ENCODE measurements at regions not wholly inside any gene's neighbourhood (a gene's known extent, or its start where the extent isn't known, plus 50 kb on each side); places are given as distances from the start of the nearest gene placed in this dataset.

GRCh38 chrX:42686296-42686695, 91.7 kb downstream of the PPP1R2C start:
- no peaks in the 10 kb centered on the region for H3K27me3 Mint-ChIP-seq
- H3K9me3 Mint-ChIP-seq: peaks cover 0 to 1% (median 0%) of the 10 kb centered on the region in 7 donors
- no peaks in the 10 kb centered on the region for H3K36me3 Mint-ChIP-seq

GRCh38 chrX:42684065-42684464, 93.9 kb downstream of the PPP1R2C start:
- H3K27me3 Mint-ChIP-seq: no peaks in the 10 kb centered on the region

More at GRCh38 chrX:42686296-42686695, 91.7 kb downstream of the PPP1R2C start:
- Histone ChIP-seq H3K9me3 (ENCODE audit: control insufficient read depth in 2 of 2, low read length in 2 of 2) (no peaks in the 10 kb centered on the region), H3K36me3 (ENCODE audit: control insufficient read depth, insufficient read depth, low read length) (no peaks in the 10 kb centered on the region), H3K27me3 (ENCODE audit: control insufficient read depth, insufficient read depth, low read length) (no peaks in the 10 kb centered on the region), H3K4me3 (ENCODE audit: low read depth, low read length) (no peak overlapping the region), H3K4me1 (ENCODE audit: control insufficient read depth, insufficient read depth, low read length, poor library complexity, severe bottlenecking) (no peaks in the 10 kb centered on the region), H3K27ac (ENCODE audit: insufficient read depth, low read length, poor library complexity, severe bottlenecking) (no peak overlapping the region)
- ATAC-seq (ENCODE audit: low read depth in 2 of 2): no peak
- DNase-seq: no peak
- Mint-ChIP-seq H3K27ac (no peak overlapping the region), H3K4me1 (peaks cover 0 to 8% (median 4%) of the 10 kb centered on the region in 4 donors), H3K4me3 (no peak overlapping the region)

GRCh38 chrX:42680666-42681065, 97.3 kb downstream of the PPP1R2C start:
- Histone ChIP-seq H3K27me3 (ENCODE audit: control insufficient read depth, insufficient read depth, low read length) (no peaks in the 10 kb centered on the region), H3K4me3 (ENCODE audit: low read depth, low read length) (no peak overlapping the region), H3K4me1 (ENCODE audit: control insufficient read depth, insufficient read depth, low read length, poor library complexity, severe bottlenecking) (no peaks in the 10 kb centered on the region), H3K9me3 (ENCODE audit: control insufficient read depth in 2 of 2, low read length in 2 of 2) (no peaks in the 10 kb centered on the region), H3K27ac (ENCODE audit: insufficient read depth, low read length, poor library complexity, severe bottlenecking) (no peak overlapping the region), H3K36me3 (ENCODE audit: control insufficient read depth, insufficient read depth, low read length) (no peaks in the 10 kb centered on the region)
- Mint-ChIP-seq H3K4me3 (no peak overlapping the region), H3K36me3 (no peaks in the 10 kb centered on the region), H3K27me3 (no peaks in the 10 kb centered on the region), H3K4me1 (peaks cover 0 to 5% (median 3%) of the 10 kb centered on the region in 4 donors), H3K27ac (no peak overlapping the region), H3K9me3 (no peaks in the 10 kb centered on the region)
- DNase-seq (no peak), ATAC-seq (ENCODE audit: low read depth in 2 of 2) (no peak)

More at GRCh38 chrX:42684065-42684464, 93.9 kb downstream of the PPP1R2C start:
- no peak overlapping the region for H3K27ac ChIP-seq (ENCODE audit: insufficient read depth, low read length, poor library complexity, severe bottlenecking)
- H3K36me3 Mint-ChIP-seq: no peaks in the 10 kb centered on the region
- no peaks in the 10 kb centered on the region for H3K36me3 ChIP-seq (ENCODE audit: control insufficient read depth, insufficient read depth, low read length)
- no peaks in the 10 kb centered on the region for H3K9me3 ChIP-seq (ENCODE audit: control insufficient read depth in 2 of 2, low read length in 2 of 2)
- peaks cover 0 to 5% (median 4%) of the 10 kb centered on the region in 4 donors for H3K4me1 Mint-ChIP-seq
- no peak overlapping the region for H3K27ac Mint-ChIP-seq
- H3K4me3 Mint-ChIP-seq: no peak overlapping the region
- H3K4me1 ChIP-seq (ENCODE audit: control insufficient read depth, insufficient read depth, low read length, poor library complexity, severe bottlenecking): no peaks in the 10 kb centered on the region
- ATAC-seq (ENCODE audit: low read depth in 2 of 2) (no peak), DNase-seq (no peak)
- H3K27me3 ChIP-seq (ENCODE audit: control insufficient read depth, insufficient read depth, low read length): no peaks in the 10 kb centered on the region
- peaks cover 0 to 1% (median 0%) of the 10 kb centered on the region in 7 donors for H3K9me3 Mint-ChIP-seq
- H3K4me3 ChIP-seq (ENCODE audit: low read depth, low read length): no peak overlapping the region

GRCh38 chrX:42678133-42678532, 99.8 kb downstream of the PPP1R2C start:
- no peaks in the 10 kb centered on the region for H3K36me3 ChIP-seq (ENCODE audit: control insufficient read depth, insufficient read depth, low read length)
- H3K9me3 ChIP-seq (ENCODE audit: control insufficient read depth in 2 of 2, low read length in 2 of 2): no peaks in the 10 kb centered on the region
- H3K4me3 ChIP-seq (ENCODE audit: low read depth, low read length): no peak overlapping the region
- no peak for ATAC-seq (ENCODE audit: low read depth in 2 of 2)
- no peak for DNase-seq
- Mint-ChIP-seq H3K4me1 (peaks cover 0 to 5% (median 3%) of the 10 kb centered on the region in 4 donors), H3K27ac (no peak overlapping the region), H3K9me3 (peaks cover 0 to 2% (median 0%) of the 10 kb centered on the region in 7 donors), H3K36me3 (peaks cover 5% of the 10 kb centered on the region), H3K27me3 (no peaks in the 10 kb centered on the region), H3K4me3 (no peak overlapping the region)
- no peaks in the 10 kb centered on the region for H3K4me1 ChIP-seq (ENCODE audit: control insufficient read depth, insufficient read depth, low read length, poor library complexity, severe bottlenecking)
- H3K27ac ChIP-seq (ENCODE audit: insufficient read depth, low read length, poor library complexity, severe bottlenecking): no peak overlapping the region
- H3K27me3 ChIP-seq (ENCODE audit: control insufficient read depth, insufficient read depth, low read length): no peaks in the 10 kb centered on the region

GRCh38 chrX:42673301-42673810, 104.6 kb downstream of the PPP1R2C start:
- no peaks in the 10 kb centered on the region for H3K36me3 ChIP-seq (ENCODE audit: control insufficient read depth, insufficient read depth, low read length)
- Mint-ChIP-seq H3K27ac (no peak overlapping the region), H3K4me1 (peaks cover 0 to 5% (median 1%) of the 10 kb centered on the region in 4 donors), H3K27me3 (no peaks in the 10 kb centered on the region), H3K9me3 (peaks cover 0 to 9% (median 2%) of the 10 kb centered on the region in 7 donors), H3K36me3 (peaks cover 5% of the 10 kb centered on the region), H3K4me3 (no peak overlapping the region)
- H3K27ac ChIP-seq (ENCODE audit: insufficient read depth, low read length, poor library complexity, severe bottlenecking): no peak overlapping the region
- DNase-seq (no peak), ATAC-seq (ENCODE audit: low read depth in 2 of 2) (no peak)
- H3K9me3 ChIP-seq (ENCODE audit: control insufficient read depth in 2 of 2, low read length in 2 of 2): peaks cover 0 to 3% of the 10 kb centered on the region in 2 experiments
- H3K4me1 ChIP-seq (ENCODE audit: control insufficient read depth, insufficient read depth, low read length, poor library complexity, severe bottlenecking): no peaks in the 10 kb centered on the region
- no peaks in the 10 kb centered on the region for H3K27me3 ChIP-seq (ENCODE audit: control insufficient read depth, insufficient read depth, low read length)
- H3K4me3 ChIP-seq (ENCODE audit: low read depth, low read length): no peak overlapping the region

GRCh38 chrX:42664680-42665079, 113.3 kb downstream of the PPP1R2C start:
- ATAC-seq (ENCODE audit: low read depth in 2 of 2) (no peak), DNase-seq (no peak)
- no peak overlapping the region for H3K4me3 ChIP-seq (ENCODE audit: low read depth, low read length)
- no peaks in the 10 kb centered on the region for H3K36me3 ChIP-seq (ENCODE audit: control insufficient read depth, insufficient read depth, low read length)
- no peaks in the 10 kb centered on the region for H3K27me3 Mint-ChIP-seq
- peaks cover 0 to 6% (median 4%) of the 10 kb centered on the region in 7 donors for H3K9me3 Mint-ChIP-seq
- H3K4me1 ChIP-seq (ENCODE audit: control insufficient read depth, insufficient read depth, low read length, poor library complexity, severe bottlenecking): no peaks in the 10 kb centered on the region
- no peaks in the 10 kb centered on the region for H3K27me3 ChIP-seq (ENCODE audit: control insufficient read depth, insufficient read depth, low read length)
- no peak overlapping the region for H3K27ac Mint-ChIP-seq
- H3K27ac ChIP-seq (ENCODE audit: insufficient read depth, low read length, poor library complexity, severe bottlenecking): no peak overlapping the region
- H3K4me1 Mint-ChIP-seq: peaks cover 2 to 5% (median 4%) of the 10 kb centered on the region in 4 donors
- H3K9me3 ChIP-seq (ENCODE audit: control insufficient read depth in 2 of 2, low read length in 2 of 2): peaks cover 0 to under 1% of the 10 kb centered on the region in 2 experiments
- no peaks in the 10 kb centered on the region for H3K36me3 Mint-ChIP-seq
- H3K4me3 Mint-ChIP-seq: no peak overlapping the region

GRCh38 chrX:42628471-42628870, 149.5 kb downstream of the PPP1R2C start:
- DNase-seq (no peak), ATAC-seq (ENCODE audit: low read depth in 2 of 2) (no peak)
- no peaks in the 10 kb centered on the region for H3K27me3 ChIP-seq (ENCODE audit: control insufficient read depth, insufficient read depth, low read length)
- no peak overlapping the region for H3K27ac ChIP-seq (ENCODE audit: insufficient read depth, low read length, poor library complexity, severe bottlenecking)
- H3K4me1 Mint-ChIP-seq: no peaks in the 10 kb centered on the region
- peaks cover 0 to 3% (median 0%) of the 10 kb centered on the region in 7 donors for H3K9me3 Mint-ChIP-seq
- no peak overlapping the region for H3K27ac Mint-ChIP-seq
- no peaks in the 10 kb centered on the region for H3K27me3 Mint-ChIP-seq
- no peak overlapping the region for H3K4me3 ChIP-seq (ENCODE audit: low read depth, low read length)
- H3K36me3 Mint-ChIP-seq: no peaks in the 10 kb centered on the region
- H3K9me3 ChIP-seq (ENCODE audit: control insufficient read depth in 2 of 2, low read length in 2 of 2): no peaks in the 10 kb centered on the region
- H3K4me3 Mint-ChIP-seq: no peak overlapping the region
- H3K4me1 ChIP-seq (ENCODE audit: control insufficient read depth, insufficient read depth, low read length, poor library complexity, severe bottlenecking): no peaks in the 10 kb centered on the region
- H3K36me3 ChIP-seq (ENCODE audit: control insufficient read depth, insufficient read depth, low read length): no peaks in the 10 kb centered on the region

- Mint-ChIP-seq H3K36me3 (no peaks in the 10 kb centered on the region), H3K4me3 (no peak overlapping the region), H3K9me3 (peaks cover 0 to 2% (median 0%) of the 10 kb centered on the region in 7 donors), H3K27me3 (no peaks in the 10 kb centered on the region), H3K27ac (peak overlapping the region in 1 of 3 donors; percentile 36), H3K4me1 (no peaks in the 10 kb centered on the region)
- no peak overlapping the region for H3K4me3 ChIP-seq (ENCODE audit: low read depth, low read length)
- H3K36me3 ChIP-seq (ENCODE audit: control insufficient read depth, insufficient read depth, low read length): no peaks in the 10 kb centered on the region
- H3K27ac ChIP-seq (ENCODE audit: insufficient read depth, low read length, poor library complexity, severe bottlenecking): no peak overlapping the region
- no peaks in the 10 kb centered on the region for H3K9me3 ChIP-seq (ENCODE audit: control insufficient read depth in 2 of 2, low read length in 2 of 2)
- H3K27me3 ChIP-seq (ENCODE audit: control insufficient read depth, insufficient read depth, low read length): no peaks in the 10 kb centered on the region
- DNase-seq (no peak), ATAC-seq (ENCODE audit: low read depth in 2 of 2) (no peak)
- no peaks in the 10 kb centered on the region for H3K4me1 ChIP-seq (ENCODE audit: control insufficient read depth, insufficient read depth, low read length, poor library complexity, severe bottlenecking)
Observed at GRCh38 chrX:42627891-42628290, 150.1 kb downstream of the PPP1R2C start.

Measured in CD4-positive, CD25-positive, alpha-beta regulatory T cell (primary cell).